ENCODE measurements at regions not wholly inside any gene's neighbourhood (a gene's known extent, or its start where the extent isn't known, plus 50 kb on each side); places are given as distances from the start of the nearest gene placed in this dataset.

- Histone ChIP-seq H2BK15ac (ENCODE audit: low read length) (no peak overlapping the region), H2BK12ac (ENCODE audit: low read depth, low read length) (no peak overlapping the region), H2BK120ac (replicated peaks; ENCODE audit: low read depth, low read length) (no peak overlapping the region), H3K14ac (ENCODE audit: insufficient read length) (no peak overlapping the region), H4K20me1 (replicated peaks in 1 of 2; ENCODE audit: control insufficient read depth in 1 of 2, insufficient read depth in 2 of 2, low read length in 2 of 2) (no peaks in the 10 kb centered on the region), H3K79me1 (ENCODE audit: low read depth, low read length) (no peaks in the 10 kb centered on the region), H3K9me3 (ENCODE audit: insufficient read depth in 2 of 2, low read depth in 1 of 2, low read length in 1 of 2) (no peaks in the 10 kb centered on the region), H2AFZ (ENCODE audit: low read length) (no peak overlapping the region), H3K4me3 (ENCODE audit: extremely low read depth in 1 of 4, insufficient read depth in 2 of 4, low read depth in 3 of 4, low read length in 4 of 4) (no peak overlapping the region), H4K91ac (replicated peaks; ENCODE audit: insufficient read length, low read length) (no peak overlapping the region), H3K79me2 (ENCODE audit: control insufficient read depth in 1 of 2, insufficient read depth in 2 of 2, low read length in 2 of 2) (no peaks in the 10 kb centered on the region), H2BK20ac (ENCODE audit: low read length) (no peak overlapping the region), H3K4ac (replicated peaks; ENCODE audit: insufficient read length, low read depth, low read length) (no peak overlapping the region), H3K4me2 (ENCODE audit: insufficient read depth in 1 of 2, low read depth in 2 of 2, low read length in 2 of 2) (no peak overlapping the region), H3K23me2 (ENCODE audit: low read depth, low read length) (no peaks in the 10 kb centered on the region), H2BK5ac (ENCODE audit: low read depth, low read length) (no peak overlapping the region), H2AK5ac (ENCODE audit: low read depth, low read length) (no peak overlapping the region), H3K4me1 (replicated peaks in 1 of 4; ENCODE audit: control insufficient read depth in 3 of 4, insufficient read depth in 4 of 4, low read length in 3 of 4) (peaks cover 0 to 4% (median 0%) of the 10 kb centered on the region in 4 experiments; a peak in 2 of 7 replicates), H3K27ac (ENCODE audit: low read depth, low read length) (no peak overlapping the region), H3K23ac (ENCODE audit: insufficient read length) (no peak overlapping the region), H3K27me3 (replicated peaks in 1 of 4; ENCODE audit: control insufficient read depth in 3 of 4, extremely low read depth in 1 of 4, insufficient read depth in 3 of 4, low read length in 3 of 4) (no peaks in the 10 kb centered on the region), H3K18ac (ENCODE audit: extremely low read depth, low read length) (no peak overlapping the region), H3K56ac (replicated peaks; ENCODE audit: insufficient read length, low read depth, low read length) (no peak overlapping the region), H4K8ac (ENCODE audit: extremely low read depth, insufficient read depth, low read length) (no peak overlapping the region), H3K36me3 (ENCODE audit: control insufficient read depth in 2 of 4, insufficient read depth in 4 of 4, low read length in 3 of 4) (no peaks in the 10 kb centered on the region), H4K5ac (ENCODE audit: insufficient read length, low read depth, low read length) (no peak overlapping the region), H3K9ac (replicated peaks in 1 of 4; ENCODE audit: extremely low read depth in 1 of 4, low read depth in 3 of 4, low read length in 3 of 4) (no peak overlapping the region)
- ChIA-PET POLR2A (ENCODE audit: partially characterized antibody) (no interaction called here), CTCF (ENCODE audit: partially characterized antibody) (interaction anchor here (0.8 kb wide), 1 partner anchor 64 kb away, joined by 4 read pairs; no protein-coding TSS in a partner anchor)
- WGBS, 2 experiments (ENCODE audit: extremely low coverage in 1 of 2, insufficient coverage in 1 of 2, insufficient read length in 1 of 2, insufficient replicate concordance in 2 of 2, low coverage in 1 of 2, low lambda C conversion rate in 2 of 2, missing lambda C conversion rate in 1 of 2), result 90% methylated on average over 1 of the region's 1 CpG; no CpG with 5 or more reads in 1 of the 2 experiments
- DNase-seq (ENCODE audit: low read depth in 1 of 2, low spot score in 2 of 2), result no peak
- FAIRE-seq, result no peak
- no peak for TF ChIP-seq CHD7 (IDR thresholded peaks at IDR 0.05; ENCODE audit: insufficient replicate concordance, low read length)
Observed at GRCh38 chr3:30289766-30290165, 316.6 kb upstream of the TGFBR2 start.
